ENCODE measurements at regions not wholly inside any gene's neighbourhood (a gene's known extent, or its start where the extent isn't known, plus 50 kb on each side); places are given as distances from the start of the nearest gene placed in this dataset.

GRCh38 chr11:109884501-109884900, 208.7 kb upstream of the ZC3H12C start:
- TF ChIP-seq POLR2A (IDR thresholded peaks at IDR 0.05; ENCODE audit: extremely low read depth, insufficient read length) (no peak), CTCF (IDR thresholded peaks at IDR 0.05; ENCODE audit: low read depth, low read length) (no peak), MYC (IDR thresholded peaks at IDR 0.05; ENCODE audit: low read depth, low read length) (no peak)
